ENCODE measurements at regions not wholly inside any gene's neighbourhood (a gene's known extent, or its start where the extent isn't known, plus 50 kb on each side); places are given as distances from the start of the nearest gene placed in this dataset.

DNA sequence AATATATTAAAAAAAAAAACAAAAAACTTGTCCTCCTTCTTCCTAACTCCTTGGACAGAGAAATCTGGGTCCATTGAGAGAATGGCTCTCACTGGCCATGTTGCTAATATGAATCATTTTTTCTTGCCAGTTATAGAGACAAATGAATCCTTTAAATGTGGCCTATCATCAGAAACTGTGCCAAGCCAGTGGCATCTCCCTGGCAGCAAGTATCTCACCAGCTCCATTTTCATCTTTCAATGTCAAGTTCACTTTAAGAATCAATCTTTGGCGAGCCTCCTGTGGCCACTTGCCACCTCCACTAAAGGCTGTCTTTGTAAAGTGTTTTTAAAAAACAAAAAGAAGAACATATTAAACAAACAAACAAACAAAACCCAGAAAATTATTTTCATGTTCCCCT, 202.5 kb downstream of the TUSC7 start:
- CTCF ChIA-PET: interaction anchor here (1.5 kb wide), 1 partner anchor 141 kb away, joined by 5 read pairs; no protein-coding TSS in a partner anchor
- Histone ChIP-seq H3K27ac (ENCODE audit: low read depth, low read length) (no peak overlapping the region), H3K27me3 (ENCODE audit: control insufficient read depth, insufficient read depth, low read length) (no peaks in the 10 kb centered on the region), H3K4me3 (ENCODE audit: low read depth, low read length) (no peak overlapping the region), H3K9me3 (ENCODE audit: control insufficient read depth, insufficient read depth, low read length) (no peaks in the 10 kb centered on the region)
- TF ChIP-seq, protein P1, sequence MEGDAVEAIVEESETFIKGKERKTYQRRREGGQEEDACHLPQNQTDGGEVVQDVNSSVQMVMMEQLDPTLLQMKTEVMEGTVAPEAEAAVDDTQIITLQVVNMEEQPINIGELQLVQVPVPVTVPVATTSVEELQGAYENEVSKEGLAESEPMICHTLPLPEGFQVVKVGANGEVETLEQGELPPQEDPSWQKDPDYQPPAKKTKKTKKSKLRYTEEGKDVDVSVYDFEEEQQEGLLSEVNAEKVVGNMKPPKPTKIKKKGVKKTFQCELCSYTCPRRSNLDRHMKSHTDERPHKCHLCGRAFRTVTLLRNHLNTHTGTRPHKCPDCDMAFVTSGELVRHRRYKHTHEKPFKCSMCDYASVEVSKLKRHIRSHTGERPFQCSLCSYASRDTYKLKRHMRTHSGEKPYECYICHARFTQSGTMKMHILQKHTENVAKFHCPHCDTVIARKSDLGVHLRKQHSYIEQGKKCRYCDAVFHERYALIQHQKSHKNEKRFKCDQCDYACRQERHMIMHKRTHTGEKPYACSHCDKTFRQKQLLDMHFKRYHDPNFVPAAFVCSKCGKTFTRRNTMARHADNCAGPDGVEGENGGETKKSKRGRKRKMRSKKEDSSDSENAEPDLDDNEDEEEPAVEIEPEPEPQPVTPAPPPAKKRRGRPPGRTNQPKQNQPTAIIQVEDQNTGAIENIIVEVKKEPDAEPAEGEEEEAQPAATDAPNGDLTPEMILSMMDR (IDR thresholded peaks at IDR 0.05; ENCODE audit: low read depth, low read length): no peak
- DNase-seq (ENCODE audit: low read depth, low spot score): no peak
- POLR2A ChIA-PET: no interaction called here

DNA sequence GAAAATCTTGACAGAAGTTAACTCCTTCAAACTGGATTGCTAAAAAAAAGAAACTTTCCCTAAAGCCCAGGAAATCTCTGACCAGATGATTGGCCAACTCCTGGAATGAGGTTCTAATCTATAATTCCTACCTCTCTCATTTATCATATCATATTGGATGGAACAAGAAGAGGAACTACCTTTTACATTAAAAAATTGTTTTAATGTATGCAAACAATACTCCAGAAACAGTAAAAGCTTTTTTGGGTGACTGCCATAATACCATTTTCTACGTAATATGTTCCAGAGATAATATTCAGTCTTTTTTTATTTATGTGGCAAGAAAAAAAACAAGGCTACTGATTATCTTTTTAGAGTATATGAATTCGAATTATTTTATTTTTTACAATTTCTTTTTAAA, 204.4 kb downstream of the TUSC7 start:
- H3K4me3 ChIP-seq (ENCODE audit: low read depth, low read length): no peak overlapping the region
- H3K27ac ChIP-seq (ENCODE audit: low read depth, low read length): no peak overlapping the region
- TF ChIP-seq, protein P1 (IDR thresholded peaks at IDR 0.05; ENCODE audit: low read depth, low read length): no peak
- ChIA-PET CTCF (interaction anchor here (0.9 kb wide), 1 partner anchor 143 kb away, joined by 3 read pairs; no protein-coding TSS in a partner anchor), POLR2A (no interaction called here)
- no peak for DNase-seq (ENCODE audit: low read depth, low spot score)
- H3K27me3 ChIP-seq (ENCODE audit: control insufficient read depth, insufficient read depth, low read length): no peaks in the 10 kb centered on the region
- H3K9me3 ChIP-seq (ENCODE audit: control insufficient read depth, insufficient read depth, low read length): no peaks in the 10 kb centered on the region

DNA sequence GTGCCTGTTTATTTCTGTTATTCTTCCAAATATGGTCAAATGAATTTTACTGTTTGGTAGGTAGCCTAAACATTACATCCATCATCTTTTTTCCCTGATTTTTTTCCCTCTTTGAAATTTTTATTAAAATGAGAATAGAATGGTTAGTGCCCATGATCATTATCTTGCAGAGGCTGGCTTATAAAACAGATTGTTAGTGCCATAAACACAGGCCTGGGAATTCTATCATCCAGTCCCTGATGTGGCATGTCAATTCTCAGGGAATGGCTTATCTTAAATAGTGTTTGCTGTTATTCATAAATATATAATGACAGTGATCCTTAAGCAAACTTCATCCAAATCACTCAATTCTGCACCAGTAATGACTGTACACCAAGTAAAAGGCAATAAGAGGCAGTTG, 207.3 kb downstream of the TUSC7 start:
- CTCF ChIA-PET: no interaction called here

DNA sequence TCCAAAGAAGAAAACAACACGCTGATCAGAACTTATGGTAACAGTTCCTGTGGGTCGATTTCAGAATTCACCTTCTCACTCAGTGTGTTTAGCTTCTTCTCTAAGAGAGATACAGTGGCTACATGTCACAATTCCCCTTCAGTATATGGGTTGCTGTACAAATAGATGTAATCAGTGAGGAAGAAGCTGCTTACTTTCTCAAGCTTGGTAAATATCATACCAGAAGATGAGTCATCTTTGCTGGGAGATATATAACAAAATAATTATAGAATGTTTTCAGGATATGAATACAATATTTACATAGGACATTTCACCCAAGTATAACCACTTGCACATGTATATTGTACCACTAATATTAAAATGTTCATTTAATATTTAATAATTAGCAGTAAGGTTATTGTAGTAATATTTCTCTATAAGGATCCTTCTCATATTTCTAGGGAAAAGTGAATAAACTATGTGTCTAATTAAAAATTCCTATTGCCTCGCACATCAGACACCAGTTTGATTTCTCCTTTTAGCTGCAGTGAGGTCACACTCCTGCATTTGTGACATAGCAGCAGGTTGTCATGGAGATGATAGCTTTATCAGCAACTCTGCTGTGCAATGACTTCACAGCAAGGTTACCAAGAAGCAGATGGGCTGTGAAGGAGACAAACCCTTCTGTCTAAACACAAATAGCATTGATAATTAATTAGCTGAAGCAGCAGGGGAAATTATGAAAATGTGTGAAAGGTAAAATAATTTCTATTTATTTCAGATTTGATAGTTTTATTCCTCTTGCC, 211.4 kb downstream of the TUSC7 start:
- Histone ChIP-seq H3K27me3 (ENCODE audit: control insufficient read depth, insufficient read depth, low read length) (no peaks in the 10 kb centered on the region), H3K27ac (ENCODE audit: low read depth, low read length) (no peak overlapping the region), H3K4me3 (ENCODE audit: low read depth, low read length) (no peak overlapping the region), H3K9me3 (ENCODE audit: control insufficient read depth, insufficient read depth, low read length) (no peaks in the 10 kb centered on the region)
- TF ChIP-seq, protein P1 (IDR thresholded peaks at IDR 0.05; ENCODE audit: low read depth, low read length): no peak
- CTCF ChIA-PET: no interaction called here
- DNase-seq (ENCODE audit: low read depth, low spot score): no peak
- POLR2A ChIA-PET: no interaction called here

More for the DNA sequence above, 207.3 kb downstream of the TUSC7 start:
- POLR2A ChIA-PET: no interaction called here
- Histone ChIP-seq H3K4me3 (ENCODE audit: low read depth, low read length) (no peak overlapping the region), H3K27me3 (ENCODE audit: control insufficient read depth, insufficient read depth, low read length) (no peaks in the 10 kb centered on the region), H3K27ac (ENCODE audit: low read depth, low read length) (no peak overlapping the region), H3K9me3 (ENCODE audit: control insufficient read depth, insufficient read depth, low read length) (no peaks in the 10 kb centered on the region)
- no peak for DNase-seq (ENCODE audit: low read depth, low spot score)
- TF ChIP-seq, protein P1 (IDR thresholded peaks at IDR 0.05; ENCODE audit: low read depth, low read length): no peak

DNA sequence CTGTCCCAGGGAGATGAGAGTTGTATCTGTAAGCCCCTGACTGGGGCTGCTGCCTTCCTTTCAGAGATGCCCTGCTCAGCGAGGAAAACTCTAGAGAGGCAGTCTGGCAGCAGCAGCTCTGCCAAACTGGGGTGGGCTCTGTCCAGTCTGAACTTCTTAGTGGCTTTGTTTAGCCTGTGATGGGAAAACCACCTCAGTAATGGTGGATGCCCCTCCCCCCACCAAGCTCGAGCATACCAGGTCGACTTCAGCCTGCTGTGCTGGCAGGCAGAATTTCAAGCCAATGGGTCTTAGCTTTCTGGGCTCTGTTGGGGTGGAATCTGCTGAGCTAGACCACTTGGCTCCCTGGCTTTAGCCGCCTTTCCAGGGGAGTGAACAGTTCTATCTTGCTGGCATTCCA, 218.3 kb downstream of the TUSC7 start:
- H3K4me3 ChIP-seq (ENCODE audit: low read depth, low read length): no peak overlapping the region
- CTCF ChIA-PET: no interaction called here
- TF ChIP-seq, protein P1 (IDR thresholded peaks at IDR 0.05; ENCODE audit: low read depth, low read length): no peak

More for the DNA sequence above, 218.3 kb downstream of the TUSC7 start:
- Histone ChIP-seq H3K9me3 (ENCODE audit: control insufficient read depth, insufficient read depth, low read length) (no peaks in the 10 kb centered on the region), H3K27me3 (ENCODE audit: control insufficient read depth, insufficient read depth, low read length) (no peaks in the 10 kb centered on the region), H3K27ac (ENCODE audit: low read depth, low read length) (no peak overlapping the region)
- no peak for DNase-seq (ENCODE audit: low read depth, low spot score)
- POLR2A ChIA-PET: no interaction called here
